ENCODE measurements at regions not wholly inside any gene's neighbourhood (a gene's known extent, or its start where the extent isn't known, plus 50 kb on each side); places are given as distances from the start of the nearest gene placed in this dataset.

DNA sequence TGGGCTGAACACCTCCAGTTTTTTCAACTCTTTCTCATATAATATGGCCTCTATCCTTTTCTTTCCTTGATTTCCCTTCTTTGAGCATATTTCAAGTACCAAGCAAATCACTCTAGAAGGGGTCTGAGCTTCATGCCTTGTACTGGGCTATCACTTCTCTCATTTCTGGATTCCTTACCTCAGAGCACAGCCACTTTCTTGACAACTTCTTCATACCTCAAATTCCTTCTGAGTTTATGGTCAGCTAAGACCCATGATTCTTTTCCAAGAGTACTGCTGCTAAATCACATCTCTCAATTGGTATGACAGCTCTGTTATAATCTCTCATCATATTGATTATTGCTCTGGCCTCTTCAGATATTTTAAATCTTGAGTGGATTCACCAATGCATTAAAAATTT is 224.8 kb upstream of the ZBED5 start:
- TF ChIP-seq, protein P1, sequence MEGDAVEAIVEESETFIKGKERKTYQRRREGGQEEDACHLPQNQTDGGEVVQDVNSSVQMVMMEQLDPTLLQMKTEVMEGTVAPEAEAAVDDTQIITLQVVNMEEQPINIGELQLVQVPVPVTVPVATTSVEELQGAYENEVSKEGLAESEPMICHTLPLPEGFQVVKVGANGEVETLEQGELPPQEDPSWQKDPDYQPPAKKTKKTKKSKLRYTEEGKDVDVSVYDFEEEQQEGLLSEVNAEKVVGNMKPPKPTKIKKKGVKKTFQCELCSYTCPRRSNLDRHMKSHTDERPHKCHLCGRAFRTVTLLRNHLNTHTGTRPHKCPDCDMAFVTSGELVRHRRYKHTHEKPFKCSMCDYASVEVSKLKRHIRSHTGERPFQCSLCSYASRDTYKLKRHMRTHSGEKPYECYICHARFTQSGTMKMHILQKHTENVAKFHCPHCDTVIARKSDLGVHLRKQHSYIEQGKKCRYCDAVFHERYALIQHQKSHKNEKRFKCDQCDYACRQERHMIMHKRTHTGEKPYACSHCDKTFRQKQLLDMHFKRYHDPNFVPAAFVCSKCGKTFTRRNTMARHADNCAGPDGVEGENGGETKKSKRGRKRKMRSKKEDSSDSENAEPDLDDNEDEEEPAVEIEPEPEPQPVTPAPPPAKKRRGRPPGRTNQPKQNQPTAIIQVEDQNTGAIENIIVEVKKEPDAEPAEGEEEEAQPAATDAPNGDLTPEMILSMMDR (IDR thresholded peaks at IDR 0.05) = no peak
- TF ChIP-seq POLR2A (IDR thresholded peaks at IDR 0.05) = no peak
- no peaks in the 10 kb centered on the region for H3K27me3 ChIP-seq
- ATAC-seq (no peak), DNase-seq (no peak)
- H3K4me1 ChIP-seq = peaks cover 0 to 6% (median 0%) of the 10 kb centered on the region in 12 donors
- no peaks in the 10 kb centered on the region for H3K36me3 ChIP-seq
- no peak overlapping the region for H3K4me3 ChIP-seq
- intact Hi-C loops (cut with DNase I) = no loop called here
- H3K9me3 ChIP-seq = no peaks in the 10 kb centered on the region
- H3K27ac ChIP-seq = no peak overlapping the region

DNA sequence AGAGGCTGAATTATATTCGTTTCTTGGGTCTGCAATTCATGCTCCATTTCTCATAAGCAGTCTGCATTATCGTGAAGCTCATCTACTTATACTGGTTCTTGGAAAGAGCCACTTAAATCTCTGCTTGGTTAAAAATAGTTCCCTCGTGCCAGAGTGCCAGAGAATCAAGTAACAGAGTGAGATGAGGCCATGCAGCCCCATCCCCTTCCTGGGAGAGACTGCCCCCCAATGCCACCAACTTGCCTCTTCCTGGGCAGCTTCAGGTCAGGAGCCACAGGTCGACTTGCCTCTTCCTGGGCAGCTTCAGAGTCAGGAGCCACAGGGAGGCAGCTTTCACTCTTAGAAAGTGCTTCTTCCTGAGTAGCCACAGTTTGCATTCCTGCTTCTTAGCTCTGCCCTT is 223.9 kb upstream of the ZBED5 start:
- no peak overlapping the region for H3K27ac ChIP-seq
- DNase-seq = no peak
- no peak for ATAC-seq
- H3K9me3 ChIP-seq = no peaks in the 10 kb centered on the region
- no peak for TF ChIP-seq POLR2A (IDR thresholded peaks at IDR 0.05)
- H3K4me3 ChIP-seq = no peak overlapping the region
- H3K4me1 ChIP-seq = peaks cover 0 to 6% (median 0%) of the 10 kb centered on the region in 12 donors
- H3K27me3 ChIP-seq = no peaks in the 10 kb centered on the region
- intact Hi-C loops (cut with DNase I) = no loop called here
- 27 to 34% (median 29%) methylated on average over 4 of the region's 4 CpGs for WGBS, 4 donors
- H3K36me3 ChIP-seq = no peaks in the 10 kb centered on the region

DNA sequence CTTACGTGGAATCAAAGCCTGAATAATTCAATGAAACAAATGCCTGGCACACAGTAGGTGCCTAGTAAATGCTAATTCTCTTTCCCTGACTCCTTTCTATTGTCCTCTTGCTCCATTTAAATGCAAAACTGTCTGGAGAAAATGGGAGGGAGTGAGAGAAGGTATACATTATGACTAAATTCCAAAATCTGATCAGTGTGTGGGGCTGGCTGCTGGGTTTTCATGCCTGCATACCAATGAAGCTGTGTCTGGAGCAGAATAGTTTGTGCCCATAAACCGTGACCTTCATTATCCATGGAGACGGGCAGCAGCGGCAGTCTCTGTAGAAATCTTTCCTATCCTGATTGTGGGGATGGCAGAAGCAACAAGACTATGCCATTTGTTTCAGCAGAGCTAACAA is 223.4 kb upstream of the ZBED5 start:
- 60 to 69% (median 64%) methylated on average over 4 of the region's 4 CpGs for WGBS, 4 donors

DNA sequence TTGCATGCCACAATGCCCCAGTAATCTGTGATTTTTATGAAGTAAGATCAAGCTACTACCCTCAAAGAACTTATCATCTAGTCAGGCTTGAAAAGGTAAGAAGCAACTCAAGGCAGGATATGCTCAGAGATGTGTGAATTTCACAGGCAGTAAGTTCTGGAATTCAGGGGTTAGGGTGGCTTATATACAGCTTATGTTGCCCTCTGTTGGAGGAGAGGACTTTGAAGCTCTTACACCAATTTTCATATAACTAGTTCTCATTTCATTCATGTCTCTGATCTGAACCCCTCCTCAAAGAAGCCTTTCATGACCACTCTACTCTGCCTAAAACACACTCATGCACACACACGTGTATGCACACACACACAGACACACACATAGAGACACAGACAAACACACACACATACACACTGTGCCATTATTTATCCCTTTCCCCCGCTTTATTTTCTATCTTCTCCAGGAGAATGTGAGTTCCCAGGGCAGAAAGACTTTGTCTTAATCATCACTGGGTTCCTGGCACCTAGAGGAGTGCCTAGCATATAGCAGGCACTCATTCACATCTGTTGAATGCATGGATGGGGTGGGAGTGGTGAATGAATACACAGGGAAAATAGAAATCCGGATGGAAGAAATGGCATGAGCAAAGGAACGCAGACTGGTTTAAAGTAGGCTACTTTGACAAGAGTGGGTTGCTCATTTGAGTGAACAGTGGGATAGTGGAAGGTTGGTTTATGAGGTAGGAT is 220.7 kb upstream of the ZBED5 start:
- no peak for DNase-seq
- intact Hi-C loops (cut with DNase I) = no loop called here
- no peak for ATAC-seq
- Histone ChIP-seq H3K27me3 (no peaks in the 10 kb centered on the region), H3K4me3 (no peak overlapping the region), H3K27ac (no peak overlapping the region), H3K36me3 (no peaks in the 10 kb centered on the region), H3K4me1 (peaks cover 0 to 6% (median 0%) of the 10 kb centered on the region in 12 donors), H3K9me3 (no peaks in the 10 kb centered on the region)
- whole genome bisulfite sequencing, 4 donors = 83 to 94% (median 93%) methylated on average over 4 of the region's 4 CpGs
- no peak for TF ChIP-seq POLR2A (IDR thresholded peaks at IDR 0.05)
- TF ChIP-seq, protein P1 (IDR thresholded peaks at IDR 0.05) = peak in 1 of 12 donors; percentile 9

More for the DNA sequence above, 223.4 kb upstream of the ZBED5 start:
- H3K27me3 ChIP-seq = no peaks in the 10 kb centered on the region
- peaks cover 0 to 6% (median 0%) of the 10 kb centered on the region in 12 donors for H3K4me1 ChIP-seq
- DNase-seq = no peak
- H3K27ac ChIP-seq = no peak overlapping the region
- H3K36me3 ChIP-seq = no peaks in the 10 kb centered on the region
- intact Hi-C loops (cut with DNase I) = no loop called here
- TF ChIP-seq POLR2A (IDR thresholded peaks at IDR 0.05) = no peak
- TF ChIP-seq, protein P1 (IDR thresholded peaks at IDR 0.05) = no peak
- H3K4me3 ChIP-seq = no peak overlapping the region
- no peak for ATAC-seq
- no peaks in the 10 kb centered on the region for H3K9me3 ChIP-seq

DNA sequence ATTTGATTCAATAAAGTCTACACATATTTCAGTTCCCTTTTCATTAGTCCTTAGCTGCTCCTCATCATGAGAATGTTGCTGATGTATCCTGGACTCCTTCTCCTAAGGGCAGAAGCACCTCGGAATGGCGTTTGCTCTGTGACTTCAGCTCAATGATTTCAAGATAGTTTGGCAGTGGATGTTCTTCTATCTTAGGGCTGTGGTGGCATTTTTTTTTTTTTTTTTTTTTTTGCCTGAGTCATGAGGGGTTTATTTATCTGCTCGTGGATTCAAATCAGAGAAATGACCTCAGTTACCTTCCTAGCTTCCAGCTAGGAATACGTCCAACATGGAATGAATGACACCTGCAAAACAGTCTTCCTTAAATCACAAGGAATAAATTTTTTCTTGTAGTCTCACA is 220.0 kb upstream of the ZBED5 start:
- H3K36me3 ChIP-seq = no peaks in the 10 kb centered on the region
- H3K9me3 ChIP-seq = no peaks in the 10 kb centered on the region
- H3K4me1 ChIP-seq = peaks cover 0 to 6% (median 0%) of the 10 kb centered on the region in 12 donors
- ATAC-seq (no peak), DNase-seq (no peak)
- TF ChIP-seq, protein P1 (IDR thresholded peaks at IDR 0.05) = no peak
- no peak for TF ChIP-seq POLR2A (IDR thresholded peaks at IDR 0.05)
- H3K27me3 ChIP-seq = no peaks in the 10 kb centered on the region
- 56 to 61% (median 57%) methylated on average over 4 of the region's 4 CpGs for WGBS, 4 donors
- H3K27ac ChIP-seq = no peak overlapping the region
- intact Hi-C loops (cut with DNase I) = no loop called here
- no peak overlapping the region for H3K4me3 ChIP-seq
